GM23338 (cell line): ENCODE measurements at regions not wholly inside any gene's neighbourhood (a gene's known extent, or its start where the extent isn't known, plus 50 kb on each side); places are given as distances from the start of the nearest gene placed in this dataset.

Experiments used
- CREB1 ChIP-seq: fragments of 250-450 bp; sonication (Bioruptor Pico); IDR thresholded peaks from 2 replicates; pipeline ENCODE4 v1.5.0; 2020; ENCODE audit warnings: low read depth, mild to moderate bottlenecking, moderate library complexity
- EZH2 ChIP-seq: fragments of 200-600 bp; sonication (generic); IDR thresholded peaks from one replicate; pipeline ENCODE4 v1.8.0; 2017; ENCODE audit warnings: antibody characterized with exemption, mild to moderate bottlenecking, low read depth; ENCODE audit not compliant: unreplicated experiment
- EZH2phosphoT487 ChIP-seq: fragments of 200-600 bp; sonication (generic); IDR thresholded peaks from one replicate; pipeline ENCODE4 v1.8.1; 2018; ENCODE audit warnings: antibody characterized with exemption; ENCODE audit not compliant: unreplicated experiment
- JUNB ChIP-seq: IDR thresholded peaks from one replicate; pipeline ENCODE4 v1.6.1; 2016; ENCODE audit warnings: antibody characterized with exemption; ENCODE audit not compliant: unreplicated experiment
- POLR2AphosphoS5 ChIP-seq: IDR thresholded peaks from 2 replicates; pipeline ENCODE4 v1.6.1; 2016; ENCODE audit warnings: antibody characterized with exemption, low read depth
- STAT1 ChIP-seq: IDR thresholded peaks from one replicate; pipeline ENCODE4 v1.6.1; 2016; ENCODE audit warnings: antibody characterized with exemption; ENCODE audit not compliant: unreplicated experiment
- ZNF331 ChIP-seq: fragments of 250-450 bp; sonication (Bioruptor Pico); IDR thresholded peaks from 2 replicates; pipeline ENCODE4 v1.5.0; 2020; ENCODE audit warnings: low read depth, mild to moderate bottlenecking, moderate library complexity
- TF ChIP-seq, protein P1 (sequence below), 2 experiments: fragments of 200-600 bp in 1 of 2; sonication (generic) in 1 of 2; conservative IDR thresholded peaks; 2 replicates each; pipeline versions ENCODE4 v1.5.1 to v1.6.1; 2016 to 2017; ENCODE audit warnings: antibody characterized with exemption in 2 of 2, low read depth in 2 of 2, mild to moderate bottlenecking in 2 of 2, moderate library complexity in 1 of 2
- TF ChIP-seq, protein P2 (sequence below): fragments of 250-450 bp; sonication (Bioruptor Pico); IDR thresholded peaks from 2 replicates; pipeline ENCODE4 v1.5.0; 2020; ENCODE audit warnings: mild to moderate bottlenecking, moderate library complexity
- TF ChIP-seq, protein P3 (sequence below): IDR thresholded peaks from one replicate; pipeline ENCODE4 v1.6.1; 2018; ENCODE audit warnings: antibody characterized with exemption; ENCODE audit not compliant: unreplicated experiment
- TF ChIP-seq, protein P4 (sequence below): IDR thresholded peaks from 2 replicates; pipeline ENCODE4 v1.6.1; 2016; ENCODE audit warnings: antibody characterized with exemption

DNA sequence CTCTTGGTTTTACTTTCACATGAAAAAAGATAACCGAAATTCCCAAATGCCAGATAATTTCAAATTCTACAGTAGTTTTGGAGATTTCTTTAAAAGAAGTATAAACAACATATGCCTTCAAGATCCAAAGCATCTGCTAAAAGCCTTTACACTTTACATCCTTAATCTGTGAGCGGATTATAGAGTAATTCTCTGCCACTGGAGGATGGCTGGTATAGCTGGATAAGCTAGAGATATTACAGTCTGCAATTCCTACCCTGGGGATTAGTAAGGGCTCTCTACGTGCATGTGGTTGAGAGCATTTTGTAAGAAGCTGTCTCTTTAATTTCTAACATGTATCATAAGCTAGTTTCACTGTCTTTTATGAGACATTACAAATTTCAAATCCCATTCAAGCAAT, 240.3 kb upstream of the HMGA2 start:
- TF ChIP-seq, protein P1, sequence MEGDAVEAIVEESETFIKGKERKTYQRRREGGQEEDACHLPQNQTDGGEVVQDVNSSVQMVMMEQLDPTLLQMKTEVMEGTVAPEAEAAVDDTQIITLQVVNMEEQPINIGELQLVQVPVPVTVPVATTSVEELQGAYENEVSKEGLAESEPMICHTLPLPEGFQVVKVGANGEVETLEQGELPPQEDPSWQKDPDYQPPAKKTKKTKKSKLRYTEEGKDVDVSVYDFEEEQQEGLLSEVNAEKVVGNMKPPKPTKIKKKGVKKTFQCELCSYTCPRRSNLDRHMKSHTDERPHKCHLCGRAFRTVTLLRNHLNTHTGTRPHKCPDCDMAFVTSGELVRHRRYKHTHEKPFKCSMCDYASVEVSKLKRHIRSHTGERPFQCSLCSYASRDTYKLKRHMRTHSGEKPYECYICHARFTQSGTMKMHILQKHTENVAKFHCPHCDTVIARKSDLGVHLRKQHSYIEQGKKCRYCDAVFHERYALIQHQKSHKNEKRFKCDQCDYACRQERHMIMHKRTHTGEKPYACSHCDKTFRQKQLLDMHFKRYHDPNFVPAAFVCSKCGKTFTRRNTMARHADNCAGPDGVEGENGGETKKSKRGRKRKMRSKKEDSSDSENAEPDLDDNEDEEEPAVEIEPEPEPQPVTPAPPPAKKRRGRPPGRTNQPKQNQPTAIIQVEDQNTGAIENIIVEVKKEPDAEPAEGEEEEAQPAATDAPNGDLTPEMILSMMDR (conservative IDR thresholded peaks at IDR 0.05; ENCODE audit: low read depth in 2 of 2), result no peak
- TF ChIP-seq EZH2 (no peak), CREB1 (no peak), STAT1 (no peak), POLR2AphosphoS5 (no peak), JUNB (no peak), EZH2phosphoT487 (no peak), ZNF331 (CRISPR knock-in tag) (no peak)
- TF ChIP-seq, protein P2, sequence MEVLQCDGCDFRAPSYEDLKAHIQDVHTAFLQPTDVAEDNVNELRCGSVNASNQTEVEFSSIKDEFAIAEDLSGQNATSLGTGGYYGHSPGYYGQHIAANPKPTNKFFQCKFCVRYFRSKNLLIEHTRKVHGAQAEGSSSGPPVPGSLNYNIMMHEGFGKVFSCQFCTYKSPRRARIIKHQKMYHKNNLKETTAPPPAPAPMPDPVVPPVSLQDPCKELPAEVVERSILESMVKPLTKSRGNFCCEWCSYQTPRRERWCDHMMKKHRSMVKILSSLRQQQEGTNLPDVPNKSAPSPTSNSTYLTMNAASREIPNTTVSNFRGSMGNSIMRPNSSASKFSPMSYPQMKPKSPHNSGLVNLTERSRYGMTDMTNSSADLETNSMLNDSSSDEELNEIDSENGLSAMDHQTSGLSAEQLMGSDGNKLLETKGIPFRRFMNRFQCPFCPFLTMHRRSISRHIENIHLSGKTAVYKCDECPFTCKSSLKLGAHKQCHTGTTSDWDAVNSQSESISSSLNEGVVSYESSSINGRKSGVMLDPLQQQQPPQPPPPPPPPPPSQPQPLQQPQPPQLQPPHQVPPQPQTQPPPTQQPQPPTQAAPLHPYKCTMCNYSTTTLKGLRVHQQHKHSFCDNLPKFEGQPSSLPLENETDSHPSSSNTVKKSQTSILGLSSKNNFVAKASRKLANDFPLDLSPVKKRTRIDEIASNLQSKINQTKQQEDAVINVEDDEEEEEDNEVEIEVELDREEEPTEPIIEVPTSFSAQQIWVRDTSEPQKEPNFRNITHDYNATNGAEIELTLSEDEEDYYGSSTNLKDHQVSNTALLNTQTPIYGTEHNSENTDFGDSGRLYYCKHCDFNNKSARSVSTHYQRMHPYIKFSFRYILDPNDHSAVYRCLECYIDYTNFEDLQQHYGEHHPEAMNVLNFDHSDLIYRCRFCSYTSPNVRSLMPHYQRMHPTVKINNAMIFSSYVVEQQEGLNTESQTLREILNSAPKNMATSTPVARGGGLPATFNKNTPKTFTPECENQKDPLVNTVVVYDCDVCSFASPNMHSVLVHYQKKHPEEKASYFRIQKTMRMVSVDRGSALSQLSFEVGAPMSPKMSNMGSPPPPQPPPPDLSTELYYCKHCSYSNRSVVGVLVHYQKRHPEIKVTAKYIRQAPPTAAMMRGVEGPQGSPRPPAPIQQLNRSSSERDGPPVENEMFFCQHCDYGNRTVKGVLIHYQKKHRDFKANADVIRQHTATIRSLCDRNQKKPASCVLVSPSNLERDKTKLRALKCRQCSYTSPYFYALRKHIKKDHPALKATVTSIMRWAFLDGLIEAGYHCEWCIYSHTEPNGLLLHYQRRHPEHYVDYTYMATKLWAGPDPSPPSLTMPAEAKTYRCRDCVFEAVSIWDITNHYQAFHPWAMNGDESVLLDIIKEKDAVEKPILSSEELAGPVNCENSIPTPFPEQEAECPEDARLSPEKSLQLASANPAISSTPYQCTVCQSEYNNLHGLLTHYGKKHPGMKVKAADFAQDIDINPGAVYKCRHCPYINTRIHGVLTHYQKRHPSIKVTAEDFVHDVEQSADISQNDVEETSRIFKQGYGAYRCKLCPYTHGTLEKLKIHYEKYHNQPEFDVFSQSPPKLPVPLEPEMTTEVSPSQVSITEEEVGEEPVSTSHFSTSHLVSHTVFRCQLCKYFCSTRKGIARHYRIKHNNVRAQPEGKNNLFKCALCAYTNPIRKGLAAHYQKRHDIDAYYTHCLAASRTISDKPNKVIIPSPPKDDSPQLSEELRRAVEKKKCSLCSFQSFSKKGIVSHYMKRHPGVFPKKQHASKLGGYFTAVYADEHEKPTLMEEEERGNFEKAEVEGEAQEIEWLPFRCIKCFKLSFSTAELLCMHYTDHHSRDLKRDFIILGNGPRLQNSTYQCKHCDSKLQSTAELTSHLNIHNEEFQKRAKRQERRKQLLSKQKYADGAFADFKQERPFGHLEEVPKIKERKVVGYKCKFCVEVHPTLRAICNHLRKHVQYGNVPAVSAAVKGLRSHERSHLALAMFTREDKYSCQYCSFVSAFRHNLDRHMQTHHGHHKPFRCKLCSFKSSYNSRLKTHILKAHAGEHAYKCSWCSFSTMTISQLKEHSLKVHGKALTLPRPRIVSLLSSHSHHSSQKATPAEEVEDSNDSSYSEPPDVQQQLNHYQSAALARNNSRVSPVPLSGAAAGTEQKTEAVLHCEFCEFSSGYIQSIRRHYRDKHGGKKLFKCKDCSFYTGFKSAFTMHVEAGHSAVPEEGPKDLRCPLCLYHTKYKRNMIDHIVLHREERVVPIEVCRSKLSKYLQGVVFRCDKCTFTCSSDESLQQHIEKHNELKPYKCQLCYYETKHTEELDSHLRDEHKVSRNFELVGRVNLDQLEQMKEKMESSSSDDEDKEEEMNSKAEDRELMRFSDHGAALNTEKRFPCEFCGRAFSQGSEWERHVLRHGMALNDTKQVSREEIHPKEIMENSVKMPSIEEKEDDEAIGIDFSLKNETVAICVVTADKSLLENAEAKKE (CRISPR knock-in tag), result no peak
- TF ChIP-seq, protein P3, sequence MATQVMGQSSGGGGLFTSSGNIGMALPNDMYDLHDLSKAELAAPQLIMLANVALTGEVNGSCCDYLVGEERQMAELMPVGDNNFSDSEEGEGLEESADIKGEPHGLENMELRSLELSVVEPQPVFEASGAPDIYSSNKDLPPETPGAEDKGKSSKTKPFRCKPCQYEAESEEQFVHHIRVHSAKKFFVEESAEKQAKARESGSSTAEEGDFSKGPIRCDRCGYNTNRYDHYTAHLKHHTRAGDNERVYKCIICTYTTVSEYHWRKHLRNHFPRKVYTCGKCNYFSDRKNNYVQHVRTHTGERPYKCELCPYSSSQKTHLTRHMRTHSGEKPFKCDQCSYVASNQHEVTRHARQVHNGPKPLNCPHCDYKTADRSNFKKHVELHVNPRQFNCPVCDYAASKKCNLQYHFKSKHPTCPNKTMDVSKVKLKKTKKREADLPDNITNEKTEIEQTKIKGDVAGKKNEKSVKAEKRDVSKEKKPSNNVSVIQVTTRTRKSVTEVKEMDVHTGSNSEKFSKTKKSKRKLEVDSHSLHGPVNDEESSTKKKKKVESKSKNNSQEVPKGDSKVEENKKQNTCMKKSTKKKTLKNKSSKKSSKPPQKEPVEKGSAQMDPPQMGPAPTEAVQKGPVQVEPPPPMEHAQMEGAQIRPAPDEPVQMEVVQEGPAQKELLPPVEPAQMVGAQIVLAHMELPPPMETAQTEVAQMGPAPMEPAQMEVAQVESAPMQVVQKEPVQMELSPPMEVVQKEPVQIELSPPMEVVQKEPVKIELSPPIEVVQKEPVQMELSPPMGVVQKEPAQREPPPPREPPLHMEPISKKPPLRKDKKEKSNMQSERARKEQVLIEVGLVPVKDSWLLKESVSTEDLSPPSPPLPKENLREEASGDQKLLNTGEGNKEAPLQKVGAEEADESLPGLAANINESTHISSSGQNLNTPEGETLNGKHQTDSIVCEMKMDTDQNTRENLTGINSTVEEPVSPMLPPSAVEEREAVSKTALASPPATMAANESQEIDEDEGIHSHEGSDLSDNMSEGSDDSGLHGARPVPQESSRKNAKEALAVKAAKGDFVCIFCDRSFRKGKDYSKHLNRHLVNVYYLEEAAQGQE, result no peak
- TF ChIP-seq, protein P4, sequence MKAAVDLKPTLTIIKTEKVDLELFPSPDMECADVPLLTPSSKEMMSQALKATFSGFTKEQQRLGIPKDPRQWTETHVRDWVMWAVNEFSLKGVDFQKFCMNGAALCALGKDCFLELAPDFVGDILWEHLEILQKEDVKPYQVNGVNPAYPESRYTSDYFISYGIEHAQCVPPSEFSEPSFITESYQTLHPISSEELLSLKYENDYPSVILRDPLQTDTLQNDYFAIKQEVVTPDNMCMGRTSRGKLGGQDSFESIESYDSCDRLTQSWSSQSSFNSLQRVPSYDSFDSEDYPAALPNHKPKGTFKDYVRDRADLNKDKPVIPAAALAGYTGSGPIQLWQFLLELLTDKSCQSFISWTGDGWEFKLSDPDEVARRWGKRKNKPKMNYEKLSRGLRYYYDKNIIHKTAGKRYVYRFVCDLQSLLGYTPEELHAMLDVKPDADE, result no peak
